Spleen (tissue), 7 donors: ENCODE measurements at regions not wholly inside any gene's neighbourhood (a gene's known extent, or its start where the extent isn't known, plus 50 kb on each side); places are given as distances from the start of the nearest gene placed in this dataset.

ENCODE experiments used
- CTCF ChIP-seq, 11 experiments: fragments of 200-600 bp in 7 of 11; fragments of 450-650 bp in 4 of 11; sonication (generic) in 4 of 11; IDR thresholded peaks in 8 of 11; conservative IDR thresholded peaks in 3 of 11; 1 replicate in 7 of 11; 2 replicates in 4 of 11; pipeline versions ENCODE4 v1.4.0 to v1.8.0; 2016 to 2021; ENCODE audit warnings: antibody characterized with exemption in 11 of 11, inconsistent platforms in 4 of 11, mild to moderate bottlenecking in 1 of 11
- POLR2A ChIP-seq, 3 donors: fragments of 450-650 bp; IDR thresholded peaks; one replicate each; pipeline ENCODE4 v1.5.1; 2017; ENCODE audit warnings: antibody characterized with exemption in 3 of 3, mild to moderate bottlenecking in 1 of 3
- POLR2AphosphoS5 ChIP-seq, 3 donors: sonication (generic); formaldehyde crosslinking; IDR thresholded peaks; one replicate each; pipeline ENCODE4 v1.5.1; 2017; ENCODE audit warnings: antibody characterized with exemption in 3 of 3
- donor health status: DM: no; HTN: no; CAD: no; lungs with moderate emphysema.
- donor health status: DM: no; HTN: no; CAD: no.
- donor health status: DM: no; HTN: no; CAD: no.

- TF ChIP-seq CTCF (IDR thresholded peaks at IDR 0.05 in 8 of 11, conservative IDR thresholded peaks at IDR 0.05 in 3 of 11) (no peak), POLR2AphosphoS5 (IDR thresholded peaks at IDR 0.05) (no peak), POLR2A (IDR thresholded peaks at IDR 0.05) (no peak)
These were observed 70.3 kb upstream of the MIR17HG start for GRCh38 chr13:91277013-91277676.
